Panc1 (cell line): ENCODE measurements at regions not wholly inside any gene's neighbourhood (a gene's known extent, or its start where the extent isn't known, plus 50 kb on each side); places are given as distances from the start of the nearest gene placed in this dataset.

Source experiments
- POLR2AphosphoS5 ChIP-seq: IDR thresholded peaks from 2 replicates; pipeline ENCODE4 v1.6.1; 2012; ENCODE audit warnings: mild to moderate bottlenecking, low read depth, low read length, moderate library complexity
- REST ChIP-seq, 2 experiments: IDR thresholded peaks; 2 replicates each; pipeline ENCODE4 v1.6.1; 2011 to 2012; ENCODE audit warnings: low read depth in 2 of 2, control low read depth in 1 of 2, low read length in 1 of 2, mild to moderate bottlenecking in 1 of 2, moderate library complexity in 1 of 2; ENCODE audit not compliant: insufficient read depth in 1 of 2
- TCF7L2 ChIP-seq: IDR thresholded peaks from 2 replicates; pipeline ENCODE4 v1.6.1; 2011; ENCODE audit warnings: mild to moderate bottlenecking, low read depth, low read length, inconsistent platforms
- TF ChIP-seq, protein P1 (sequence below): fragments of 450-650 bp; IDR thresholded peaks from 2 replicates; pipeline ENCODE4 v1.5.1; 2017; ENCODE audit warnings: mild to moderate bottlenecking

DNA sequence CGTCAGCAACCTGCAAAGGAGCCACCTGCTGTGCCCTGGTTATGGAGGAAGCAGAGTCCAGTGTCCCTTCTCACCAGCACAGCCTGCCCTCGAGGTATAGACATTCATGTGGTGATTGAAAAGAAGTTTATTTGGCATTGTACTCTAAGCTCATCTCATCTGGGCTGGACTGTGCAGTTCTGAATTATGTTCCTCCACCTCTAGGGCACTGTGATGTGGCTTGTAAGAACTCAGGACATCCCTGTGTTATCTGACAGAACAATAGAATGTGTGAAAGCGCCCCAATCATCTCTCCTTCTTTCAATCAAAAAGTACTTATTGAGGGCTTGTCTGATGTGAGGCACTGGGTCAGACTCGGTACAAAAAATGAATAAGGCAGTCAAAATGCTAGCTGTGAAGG, 140.1 kb downstream of the DHRS2 start:
- TF ChIP-seq, protein P1, sequence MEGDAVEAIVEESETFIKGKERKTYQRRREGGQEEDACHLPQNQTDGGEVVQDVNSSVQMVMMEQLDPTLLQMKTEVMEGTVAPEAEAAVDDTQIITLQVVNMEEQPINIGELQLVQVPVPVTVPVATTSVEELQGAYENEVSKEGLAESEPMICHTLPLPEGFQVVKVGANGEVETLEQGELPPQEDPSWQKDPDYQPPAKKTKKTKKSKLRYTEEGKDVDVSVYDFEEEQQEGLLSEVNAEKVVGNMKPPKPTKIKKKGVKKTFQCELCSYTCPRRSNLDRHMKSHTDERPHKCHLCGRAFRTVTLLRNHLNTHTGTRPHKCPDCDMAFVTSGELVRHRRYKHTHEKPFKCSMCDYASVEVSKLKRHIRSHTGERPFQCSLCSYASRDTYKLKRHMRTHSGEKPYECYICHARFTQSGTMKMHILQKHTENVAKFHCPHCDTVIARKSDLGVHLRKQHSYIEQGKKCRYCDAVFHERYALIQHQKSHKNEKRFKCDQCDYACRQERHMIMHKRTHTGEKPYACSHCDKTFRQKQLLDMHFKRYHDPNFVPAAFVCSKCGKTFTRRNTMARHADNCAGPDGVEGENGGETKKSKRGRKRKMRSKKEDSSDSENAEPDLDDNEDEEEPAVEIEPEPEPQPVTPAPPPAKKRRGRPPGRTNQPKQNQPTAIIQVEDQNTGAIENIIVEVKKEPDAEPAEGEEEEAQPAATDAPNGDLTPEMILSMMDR = no peak
- TF ChIP-seq REST (IDR thresholded peaks at IDR 0.05; ENCODE audit: insufficient read depth in 1 of 2, low read depth in 2 of 2, low read length in 1 of 2) = no peak
- no peak for TF ChIP-seq POLR2AphosphoS5
- no peak for TF ChIP-seq TCF7L2
